ENCODE measurements at regions not wholly inside any gene's neighbourhood (a gene's known extent, or its start where the extent isn't known, plus 50 kb on each side); places are given as distances from the start of the nearest gene placed in this dataset.

DNA sequence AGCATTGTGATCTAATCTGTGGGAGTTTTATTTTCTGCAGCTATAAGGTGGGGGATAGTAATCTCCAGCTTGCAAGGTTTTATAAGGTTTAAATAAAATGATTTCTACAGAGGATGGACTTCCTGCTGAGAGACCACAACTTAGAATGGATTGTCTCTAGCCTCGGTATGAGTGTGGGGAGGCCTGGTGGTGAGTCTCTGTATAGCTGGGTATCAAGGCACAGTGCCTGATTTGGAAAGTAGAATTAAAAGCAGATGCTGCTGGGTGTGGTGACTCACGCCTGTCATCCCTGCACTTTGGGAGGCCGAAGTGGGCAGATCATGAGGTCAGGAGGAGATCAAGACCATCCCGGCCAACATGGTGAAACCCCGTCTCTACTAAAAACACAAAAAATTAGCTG lies 162.0 kb upstream of the GATB start:
- no peak for DNase-seq

GRCh38 chr4:151922306-151922705 lies 161.5 kb upstream of the GATB start:
- no peak for DNase-seq

DNA sequence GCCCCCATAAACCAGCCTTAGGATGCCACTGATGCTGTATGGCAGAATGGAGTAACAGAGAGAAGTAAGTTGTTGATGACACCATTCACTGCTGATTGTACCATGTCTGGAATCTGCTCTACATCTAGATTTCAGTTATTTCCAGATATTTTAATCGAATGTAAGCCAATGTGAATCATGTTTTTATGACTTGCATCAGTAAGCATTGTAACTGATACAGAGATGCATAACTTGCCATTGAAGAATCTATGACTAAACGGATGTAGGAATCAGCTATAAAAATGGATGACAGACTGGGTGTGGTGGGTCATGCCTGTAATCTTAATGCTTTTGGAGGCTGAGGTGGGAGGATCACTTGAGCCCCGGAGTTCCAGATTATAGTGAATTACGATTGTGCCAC lies 161.0 kb upstream of the GATB start:
- DNase-seq = no peak

- no peak for DNase-seq
Observed at GRCh38 chr4:151921386-151921785, 160.6 kb upstream of the GATB start.

- no peak for DNase-seq
Observed at GRCh38 chr4:151917145-151917734, 156.4 kb upstream of the GATB start.

GRCh38 chr4:151912632-151913031 lies 151.8 kb upstream of the GATB start:
- DNase-seq = no peak

- DNase-seq = no peak
Observed at GRCh38 chr4:151911970-151912369, 151.2 kb upstream of the GATB start.

DNA sequence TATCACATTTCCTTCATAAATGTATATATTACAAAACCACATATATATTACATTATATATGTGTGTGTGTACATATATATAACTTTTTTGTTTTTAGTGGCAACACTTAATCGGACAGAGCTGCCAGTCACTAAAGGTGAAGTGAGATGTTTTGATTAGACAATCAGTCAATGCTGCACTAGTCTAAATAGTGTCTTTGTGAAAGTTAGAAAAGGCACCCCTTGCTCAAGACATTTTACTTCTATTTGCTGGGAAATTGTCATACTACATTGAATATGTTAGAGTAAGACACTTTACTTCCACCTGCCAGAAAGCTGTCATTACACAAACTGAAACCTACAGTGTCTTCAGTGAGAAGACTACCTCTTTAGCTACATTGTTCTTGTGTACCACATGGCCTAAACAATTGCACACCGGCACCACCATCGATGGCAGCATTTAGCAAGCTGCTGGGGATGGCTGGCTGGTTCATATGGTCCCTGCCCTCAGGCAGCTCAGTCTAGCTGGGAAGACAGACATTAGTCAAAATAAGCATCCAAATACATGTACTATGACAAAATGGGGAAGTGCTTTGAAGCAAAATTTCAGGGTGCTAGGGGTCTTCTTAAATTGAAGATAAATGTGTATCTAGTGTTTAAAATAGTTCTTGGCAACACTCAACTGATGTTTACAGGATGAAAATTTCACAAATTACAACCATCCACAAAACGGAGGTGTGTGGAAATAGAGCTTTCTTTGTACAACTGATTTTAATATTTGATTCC lies 148.1 kb upstream of the GATB start:
- DNase-seq = no peak

- DNase-seq = no peak
Observed at GRCh38 chr4:151908201-151908600, 147.4 kb upstream of the GATB start.

DNA sequence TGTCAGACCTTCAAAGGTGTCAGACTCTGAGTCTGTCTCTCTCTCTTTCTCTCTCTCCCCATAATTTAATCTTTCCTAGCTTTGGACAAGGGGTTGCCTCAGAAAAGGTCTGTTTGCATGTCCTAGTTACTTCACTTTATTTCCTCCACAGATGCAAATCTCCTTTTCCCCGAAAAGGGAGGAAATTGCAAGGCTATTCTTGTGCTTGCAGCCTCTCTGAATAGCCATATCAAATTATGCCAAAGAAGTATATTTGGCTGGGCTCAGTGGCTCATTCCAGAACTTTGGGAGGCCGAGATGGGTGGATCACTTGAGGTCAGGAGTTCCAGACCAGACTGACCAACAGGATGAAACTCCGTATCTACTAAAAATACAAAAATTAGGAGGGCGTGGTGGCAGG lies 145.6 kb upstream of the GATB start:
- DNase-seq = no peak

- DNase-seq = no peak
Observed at GRCh38 chr4:151905197-151905596, 144.4 kb upstream of the GATB start.

DNA sequence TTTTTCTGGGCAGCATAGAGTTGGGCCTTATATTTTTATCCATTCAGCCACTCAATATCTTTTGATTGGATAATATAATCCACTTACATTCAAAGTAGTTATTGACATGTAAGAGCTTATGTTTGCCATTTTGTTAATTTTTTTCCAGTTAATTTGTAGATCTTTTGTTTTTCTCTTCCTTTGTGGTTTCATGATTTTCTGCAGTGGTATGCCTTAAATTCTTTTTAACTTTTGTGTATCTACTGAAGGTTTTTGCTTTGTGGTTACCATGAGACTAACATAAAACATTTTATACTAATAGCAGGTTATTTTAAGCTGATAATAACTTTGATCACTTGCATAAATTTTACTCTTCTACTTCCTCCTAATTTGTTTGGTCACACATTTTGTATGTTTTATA lies 140.8 kb upstream of the GATB start:
- DNase-seq = no peak

GRCh38 chr4:151896880-151897279 lies 136.1 kb upstream of the GATB start:
- no peak for DNase-seq

- DNase-seq = no peak
Observed at GRCh38 chr4:151895671-151896070, 134.9 kb upstream of the GATB start.

DNA sequence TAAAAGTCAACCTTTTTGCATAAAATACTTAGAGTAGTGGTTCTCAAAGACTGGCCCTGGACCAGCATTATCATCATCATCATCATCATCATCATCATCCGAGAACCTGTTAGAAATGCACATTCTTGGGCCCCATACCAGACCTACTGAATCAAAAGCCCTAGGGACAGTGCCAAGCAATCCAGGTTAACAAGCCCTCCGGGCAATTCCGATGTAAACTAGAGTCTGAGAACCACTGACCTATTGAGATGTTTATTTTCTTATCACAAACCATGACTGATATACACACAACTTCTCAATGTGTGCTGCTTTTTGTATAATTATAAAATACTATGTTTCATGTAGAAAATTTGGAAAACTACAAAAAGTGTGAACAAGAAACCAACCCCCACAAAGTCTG lies 133.4 kb upstream of the GATB start:
- no peak for DNase-seq

DNA sequence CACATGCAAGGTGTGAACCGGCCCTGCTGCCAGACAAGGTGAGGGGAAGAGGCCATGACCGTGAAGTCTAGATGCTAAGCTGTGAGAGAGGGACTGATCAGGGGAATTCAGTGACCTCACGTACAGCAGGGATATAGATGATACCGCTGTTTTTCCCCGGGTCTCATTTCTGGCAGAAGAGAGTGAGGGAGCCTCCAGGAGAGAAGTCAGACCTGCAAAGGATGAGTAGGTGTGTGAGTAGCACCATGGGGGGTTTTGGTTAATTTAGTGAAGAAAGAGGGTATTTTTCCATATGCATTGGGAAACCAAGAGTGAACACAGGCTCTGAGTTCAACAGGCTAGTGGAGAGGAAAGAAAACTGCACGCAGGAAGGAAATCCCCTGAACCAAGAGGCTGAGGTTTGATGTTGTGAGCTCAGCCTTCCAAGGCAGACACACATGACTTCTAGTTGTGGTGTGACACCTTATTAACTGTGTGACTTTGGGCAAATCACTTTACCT lies 127.6 kb upstream of the GATB start:
- DNase-seq = no peak

- no peak for DNase-seq
Observed at GRCh38 chr4:151887816-151888180, 127.0 kb upstream of the GATB start.

- no peak for DNase-seq
Observed at GRCh38 chr4:151887031-151887815, 126.4 kb upstream of the GATB start.

GRCh38 chr4:151885123-151885522 lies 124.3 kb upstream of the GATB start:
- DNase-seq = no peak

DNA sequence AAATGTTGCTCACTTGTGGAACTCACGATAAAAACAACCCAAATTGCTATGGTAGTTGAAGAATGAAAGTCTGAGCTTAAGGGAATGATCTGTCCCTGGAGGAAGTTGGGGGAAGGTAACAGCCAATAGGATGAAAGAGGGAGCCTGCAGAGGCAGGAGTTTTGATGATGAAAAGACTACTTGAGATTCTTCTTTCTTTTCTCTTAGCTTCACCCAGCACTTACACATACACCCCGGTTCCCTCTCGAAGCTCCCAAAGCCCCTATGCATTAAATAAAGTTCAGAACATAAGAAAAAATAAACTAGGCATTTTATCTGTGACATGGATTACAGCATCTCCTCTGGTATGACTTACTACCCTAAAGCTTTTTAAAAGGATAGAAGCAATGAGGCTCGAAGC lies 122.9 kb upstream of the GATB start:
- DNase-seq = no peak

DNA sequence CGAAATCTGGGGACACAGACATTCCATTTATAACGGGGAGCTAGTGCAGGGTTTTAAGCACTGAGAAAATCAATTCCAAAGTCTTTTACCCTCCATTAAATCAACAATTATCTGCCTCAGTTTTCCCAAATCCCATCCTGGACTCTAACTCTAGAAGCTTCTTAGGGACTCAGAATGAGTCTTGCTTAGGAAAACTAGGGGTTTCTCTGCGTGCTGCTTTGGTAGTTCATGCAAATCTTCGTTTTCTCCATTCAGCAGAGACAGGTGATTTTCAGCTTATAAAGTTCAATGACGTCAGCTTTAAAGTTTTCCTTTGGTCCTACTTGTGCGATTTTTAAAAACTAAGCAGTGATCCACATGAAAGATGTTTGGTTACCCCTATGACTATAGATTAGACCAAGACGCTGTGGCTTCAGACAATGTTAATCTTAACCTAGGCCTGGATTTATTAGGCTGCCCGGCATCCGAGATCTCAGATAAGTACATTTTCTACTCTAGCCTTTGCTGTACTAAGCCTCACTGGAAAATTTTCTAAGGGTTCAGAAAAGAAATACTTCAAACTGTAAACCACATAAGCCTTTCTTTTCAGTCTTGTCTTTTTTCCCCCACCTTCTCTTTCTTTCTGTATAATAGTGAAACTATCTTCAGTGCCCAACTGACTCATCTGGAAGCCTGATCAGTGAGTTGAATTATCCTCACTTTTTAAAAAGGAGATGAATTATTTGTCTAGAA lies 121.4 kb upstream of the GATB start:
- no peak for DNase-seq

- no peak for DNase-seq
Observed at GRCh38 chr4:151879705-151880445, 119.1 kb upstream of the GATB start.
